H1 (cell line): ENCODE measurements at regions not wholly inside any gene's neighbourhood (a gene's known extent, or its start where the extent isn't known, plus 50 kb on each side); places are given as distances from the start of the nearest gene placed in this dataset.

Experiments
- CTCF ChIA-PET: fragments of 300-600 bp; sonication (Branson Sonifier 250); formaldehyde crosslinking; loops from one replicate; lab custom pipeline; 2021; ENCODE audit not compliant: partially characterized antibody; lab: Charles Lee
- POLR2A ChIA-PET: fragments of 300-600 bp; sonication (Branson Sonifier 250); formaldehyde crosslinking; loops from one replicate; lab custom pipeline; 2021; ENCODE audit warnings: inconsistent platforms; ENCODE audit not compliant: partially characterized antibody; lab: Charles Lee
- DNase-seq, 2 experiments: peaks; one replicate each; pipeline versions ENCODE4 v3.0.0 to v3.0.0-alpha.2; 2010 to 2022; ENCODE audit warnings: low spot score in 2 of 2, low read depth in 1 of 2, mixed read lengths in 1 of 2
- FAIRE-seq: peaks from 2 replicates; lab custom pipeline; 2011; peaks lifted over from hg19 to GRCh38; lab: Jason Lieb, UNC
- H2AFZ ChIP-seq: 2 replicates; pipeline ENCODE4 v1.8.1; 2012; ENCODE audit warnings: low read length, inconsistent platforms
- H2AK5ac ChIP-seq: 2 replicates; pipeline ENCODE4 v1.6.1; 2013; ENCODE audit warnings: low read depth, low read length
- H2BK120ac ChIP-seq: replicated peaks from 2 replicates; pipeline ENCODE3; 2013; ENCODE audit warnings: low read depth, low read length, inconsistent platforms
- H2BK12ac ChIP-seq: 2 replicates; pipeline ENCODE4 v1.6.1; 2013; ENCODE audit warnings: low read depth, low read length
- H2BK15ac ChIP-seq: 2 replicates; pipeline ENCODE4 v1.6.1; 2013; ENCODE audit warnings: low read length
- H2BK20ac ChIP-seq: 2 replicates; pipeline ENCODE4 v1.6.1; 2013; ENCODE audit warnings: low read length
- H2BK5ac ChIP-seq: 2 replicates; pipeline ENCODE4 v1.6.1; 2013; ENCODE audit warnings: low read depth, low read length
- H3K14ac ChIP-seq: 2 replicates; pipeline ENCODE4 v1.6.1; 2013; ENCODE audit warnings: inconsistent platforms; ENCODE audit not compliant: insufficient read length
- H3K18ac ChIP-seq: 2 replicates; pipeline ENCODE4 v1.6.1; 2013; ENCODE audit warnings: low read length; ENCODE audit errors: extremely low read depth
- H3K23ac ChIP-seq: 2 replicates; pipeline ENCODE4 v1.6.1; 2013; ENCODE audit warnings: inconsistent platforms; ENCODE audit not compliant: insufficient read length
- H3K23me2 ChIP-seq: 2 replicates; pipeline ENCODE4 v1.6.1; 2013; ENCODE audit warnings: low read depth, low read length
- H3K27ac ChIP-seq: 2 replicates; pipeline ENCODE4 v1.6.1; 2011; ENCODE audit warnings: low read depth, low read length, inconsistent platforms
- H3K27me3 ChIP-seq, 4 experiments: replicated peaks in 1 of 4; 1 replicate in 1 of 4; 2 replicates in 3 of 4; pipeline versions ENCODE4 v1.6.1 to v1.8.1; 2011 to 2013; ENCODE audit warnings: low read length in 3 of 4, mild to moderate bottlenecking in 3 of 4, inconsistent platforms in 2 of 4, mixed read lengths in 2 of 4, moderate library complexity in 1 of 4; ENCODE audit not compliant: control insufficient read depth in 3 of 4, insufficient read depth in 3 of 4; ENCODE audit errors: extremely low read depth in 1 of 4
- H3K36me3 ChIP-seq, 4 experiments: 2 replicates each; pipeline versions ENCODE4 v1.6.1 to v1.8.1; 2011 to 2013; ENCODE audit warnings: mild to moderate bottlenecking in 4 of 4, low read length in 3 of 4, moderate library complexity in 2 of 4, control low read depth in 1 of 4, inconsistent platforms in 1 of 4; ENCODE audit not compliant: insufficient read depth in 4 of 4, control insufficient read depth in 2 of 4
- H3K4ac ChIP-seq: replicated peaks from 2 replicates; pipeline ENCODE3; 2013; ENCODE audit warnings: low read length, low read depth, mixed read lengths, inconsistent platforms; ENCODE audit not compliant: insufficient read length
- H3K4me1 ChIP-seq, 4 experiments: replicated peaks in 1 of 4; 1 replicate in 1 of 4; 2 replicates in 3 of 4; pipeline versions ENCODE4 v1.6.1 to v1.8.1; 2011 to 2013; ENCODE audit warnings: low read length in 3 of 4, inconsistent platforms in 2 of 4, mixed read lengths in 1 of 4; ENCODE audit not compliant: insufficient read depth in 4 of 4, control insufficient read depth in 3 of 4
- H3K4me2 ChIP-seq, 2 experiments: 2 replicates each; pipeline versions ENCODE4 v1.6.1 to v1.8.1; 2011 to 2013; ENCODE audit warnings: low read depth in 2 of 2, low read length in 2 of 2, control low read depth in 1 of 2, inconsistent platforms in 1 of 2, mild to moderate bottlenecking in 1 of 2; ENCODE audit not compliant: insufficient read depth in 1 of 2
- H3K4me3 ChIP-seq, 4 experiments: fragments of 200-600, 300-600 bp in 1 of 4; sonication (generic), shearing (Covaris generic), sonication (Bioruptor Twin) in 1 of 4; 2 replicates each; pipeline versions ENCODE4 v1.5.1 to v1.8.1; 2011 to 2016; ENCODE audit warnings: low read length in 4 of 4, low read depth in 3 of 4, control low read depth in 2 of 4, inconsistent platforms in 2 of 4, mild to moderate bottlenecking in 2 of 4, mixed read lengths in 1 of 4, moderate library complexity in 1 of 4; ENCODE audit not compliant: insufficient read depth in 2 of 4; ENCODE audit errors: extremely low read depth in 1 of 4
- H3K56ac ChIP-seq: replicated peaks from 2 replicates; pipeline ENCODE3; 2013; ENCODE audit warnings: low read depth, mild to moderate bottlenecking, mixed read lengths, low read length, inconsistent platforms; ENCODE audit not compliant: insufficient read length
- H3K79me1 ChIP-seq: 2 replicates; pipeline ENCODE4 v1.6.1; 2013; ENCODE audit warnings: low read depth, low read length, control low read depth
- H3K79me2 ChIP-seq, 2 experiments: 2 replicates each; pipeline versions ENCODE4 v1.6.1 to v1.8.1; 2012 to 2013; ENCODE audit warnings: low read length in 2 of 2, mild to moderate bottlenecking in 2 of 2, inconsistent platforms in 1 of 2; ENCODE audit not compliant: insufficient read depth in 2 of 2, control insufficient read depth in 1 of 2
- H3K9ac ChIP-seq, 4 experiments: replicated peaks in 1 of 4; 1 replicate in 1 of 4; 2 replicates in 3 of 4; pipeline versions ENCODE4 v1.6.1 to v1.8.1; 2011 to 2013; ENCODE audit warnings: low read depth in 3 of 4, low read length in 3 of 4, control low read depth in 2 of 4, mild to moderate bottlenecking in 2 of 4, moderate library complexity in 2 of 4, inconsistent platforms in 1 of 4; ENCODE audit errors: extremely low read depth in 1 of 4
- H3K9me3 ChIP-seq, 2 experiments: 2 replicates each; pipeline versions ENCODE4 v1.6.1 to v1.8.1; 2012 to 2013; ENCODE audit warnings: mild to moderate bottlenecking in 2 of 2, moderate library complexity in 2 of 2, control low read depth in 1 of 2, inconsistent platforms in 1 of 2, low read depth in 1 of 2, low read length in 1 of 2, mixed read lengths in 1 of 2; ENCODE audit not compliant: insufficient read depth in 2 of 2
- H4K20me1 ChIP-seq, 2 experiments: replicated peaks in 1 of 2; 2 replicates each; pipeline versions ENCODE3 to v1.8.1; 2011 to 2013; ENCODE audit warnings: inconsistent platforms in 2 of 2, low read length in 2 of 2, mild to moderate bottlenecking in 1 of 2; ENCODE audit not compliant: insufficient read depth in 2 of 2, control insufficient read depth in 1 of 2
- H4K5ac ChIP-seq: 2 replicates; pipeline ENCODE4 v1.6.1; 2013; ENCODE audit warnings: low read length, low read depth, mixed read lengths, inconsistent platforms; ENCODE audit not compliant: insufficient read length
- H4K8ac ChIP-seq: 2 replicates; pipeline ENCODE4 v1.8.0; 2013; ENCODE audit warnings: mild to moderate bottlenecking, moderate library complexity, low read length, inconsistent platforms; ENCODE audit not compliant: insufficient read depth; ENCODE audit errors: extremely low read depth
- H4K91ac ChIP-seq: replicated peaks from 2 replicates; pipeline ENCODE3; 2013; ENCODE audit warnings: low read length, mixed read lengths, inconsistent platforms; ENCODE audit not compliant: insufficient read length
- KDM5A ChIP-seq: fragments of 200-600 bp; IDR thresholded peaks from 2 replicates; pipeline ENCODE4 v1.7.1; 2012; ENCODE audit warnings: mild to moderate bottlenecking, low read length, inconsistent platforms, mixed read lengths
- TBP ChIP-seq: IDR thresholded peaks from 2 replicates; pipeline ENCODE4 v1.6.1; 2011; ENCODE audit warnings: low read depth, low read length, improper control_type of control experiment
- WGBS, 2 experiments: shearing (Covaris generic) in 1 of 2; methylation state at CpG; one replicate each; pipeline versions ENCODE4 v1.1.6 to v1.1.7; 2013 to 2015; ENCODE audit warnings: low lambda C conversion rate in 2 of 2, mixed read lengths in 2 of 2, inconsistent platforms in 1 of 2, low coverage in 1 of 2, missing lambda C conversion rate in 1 of 2; ENCODE audit not compliant: insufficient replicate concordance in 2 of 2, insufficient coverage in 1 of 2, insufficient read length in 1 of 2; ENCODE audit errors: extremely low coverage in 1 of 2, missing lambda C conversion rate in 1 of 2; 5-methylcytosine and 5-hydroxymethylcytosine counted together

- Histone ChIP-seq H3K23me2 (no peaks in the 10 kb centered on the region), H2BK5ac (no peak overlapping the region), H3K56ac (no peak overlapping the region), H2BK20ac (no peak overlapping the region), H2BK15ac (no peak overlapping the region), H3K4me1 (no peaks in the 10 kb centered on the region), H3K14ac (no peak overlapping the region), H3K36me3 (no peaks in the 10 kb centered on the region), H3K23ac (no peak overlapping the region), H4K20me1 (no peaks in the 10 kb centered on the region), H3K4me2 (no peak overlapping the region), H3K9ac (no peak overlapping the region), H3K79me1 (no peaks in the 10 kb centered on the region), H3K4me3 (no peak overlapping the region), H2BK12ac (no peak overlapping the region), H3K27ac (no peak overlapping the region), H3K79me2 (no peaks in the 10 kb centered on the region), H2BK120ac (no peak overlapping the region), H3K18ac (no peak overlapping the region), H3K27me3 (no peaks in the 10 kb centered on the region), H2AFZ (no peak overlapping the region), H4K91ac (no peak overlapping the region), H4K8ac (no peak overlapping the region), H4K5ac (no peak overlapping the region), H3K9me3 (no peaks in the 10 kb centered on the region), H2AK5ac (no peak overlapping the region), H3K4ac (no peak overlapping the region)
- POLR2A ChIA-PET = no interaction called here
- DNase-seq (no peak), FAIRE-seq (no peak)
- WGBS, 2 experiments = 93% methylated on average over 1 of the region's 1 CpG; no CpG with 5 or more reads in 1 of the 2 experiments
- CTCF ChIA-PET = interaction anchor here (0.8 to 1.5 kb wide), 3 partner anchors 10 to 13 kb away, joined by 3 to 5 read pairs (median 3); no protein-coding TSS in a partner anchor
- no peak for TF ChIP-seq TBP
- TF ChIP-seq KDM5A = no peak
Observed at GRCh38 chr7:33769930-33770329, 135.4 kb upstream of the BMPER start.
